ENCODE measurements at regions not wholly inside any gene's neighbourhood (a gene's known extent, or its start where the extent isn't known, plus 50 kb on each side); places are given as distances from the start of the nearest gene placed in this dataset.

DNA sequence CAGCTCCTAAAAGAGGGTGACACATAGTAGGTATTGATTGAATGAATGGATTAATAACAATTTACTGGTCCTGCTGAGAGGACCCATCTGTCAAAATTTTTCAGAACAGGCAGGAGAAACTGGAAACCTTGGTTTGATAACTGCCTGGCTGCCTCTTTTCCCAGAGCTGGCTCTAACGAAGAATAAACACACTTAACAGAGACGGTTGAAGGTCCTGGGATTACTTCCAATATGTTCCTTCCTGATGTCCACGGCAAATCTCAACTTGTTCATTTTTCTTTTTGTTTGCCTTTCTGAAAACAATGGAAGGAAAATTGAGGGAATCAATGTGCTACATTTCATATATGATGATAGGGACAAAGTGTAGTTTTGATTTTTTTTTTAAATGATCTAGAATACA, 76.5 kb upstream of the SYT13 start:
- Mint-ChIP-seq H3K4me3 (ENCODE audit: low read depth, unreplicated experiment) (no peak overlapping the region), H3K4me1 (ENCODE audit: low read depth, unreplicated experiment) (no peaks in the 10 kb centered on the region), H3K27ac (ENCODE audit: unreplicated experiment) (no peak overlapping the region), H3K27me3 (ENCODE audit: unreplicated experiment) (peaks cover 100% of the 10 kb centered on the region), H3K36me3 (ENCODE audit: insufficient read depth, unreplicated experiment) (no peaks in the 10 kb centered on the region), H3K9me3 (ENCODE audit: low read depth, unreplicated experiment) (no peaks in the 10 kb centered on the region)
- intact Hi-C loops (cut with micrococcal nuclease; ENCODE audit: unreplicated experiment) = no loop called here
- TF ChIP-seq, protein P1, sequence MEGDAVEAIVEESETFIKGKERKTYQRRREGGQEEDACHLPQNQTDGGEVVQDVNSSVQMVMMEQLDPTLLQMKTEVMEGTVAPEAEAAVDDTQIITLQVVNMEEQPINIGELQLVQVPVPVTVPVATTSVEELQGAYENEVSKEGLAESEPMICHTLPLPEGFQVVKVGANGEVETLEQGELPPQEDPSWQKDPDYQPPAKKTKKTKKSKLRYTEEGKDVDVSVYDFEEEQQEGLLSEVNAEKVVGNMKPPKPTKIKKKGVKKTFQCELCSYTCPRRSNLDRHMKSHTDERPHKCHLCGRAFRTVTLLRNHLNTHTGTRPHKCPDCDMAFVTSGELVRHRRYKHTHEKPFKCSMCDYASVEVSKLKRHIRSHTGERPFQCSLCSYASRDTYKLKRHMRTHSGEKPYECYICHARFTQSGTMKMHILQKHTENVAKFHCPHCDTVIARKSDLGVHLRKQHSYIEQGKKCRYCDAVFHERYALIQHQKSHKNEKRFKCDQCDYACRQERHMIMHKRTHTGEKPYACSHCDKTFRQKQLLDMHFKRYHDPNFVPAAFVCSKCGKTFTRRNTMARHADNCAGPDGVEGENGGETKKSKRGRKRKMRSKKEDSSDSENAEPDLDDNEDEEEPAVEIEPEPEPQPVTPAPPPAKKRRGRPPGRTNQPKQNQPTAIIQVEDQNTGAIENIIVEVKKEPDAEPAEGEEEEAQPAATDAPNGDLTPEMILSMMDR (IDR thresholded peaks at IDR 0.05; ENCODE audit: unreplicated experiment) = no peak
- no TSS peak for BruUV-seq (replicated peaks)
- no peak for DNase-seq
- CTCF ChIA-PET = no interaction called here

DNA sequence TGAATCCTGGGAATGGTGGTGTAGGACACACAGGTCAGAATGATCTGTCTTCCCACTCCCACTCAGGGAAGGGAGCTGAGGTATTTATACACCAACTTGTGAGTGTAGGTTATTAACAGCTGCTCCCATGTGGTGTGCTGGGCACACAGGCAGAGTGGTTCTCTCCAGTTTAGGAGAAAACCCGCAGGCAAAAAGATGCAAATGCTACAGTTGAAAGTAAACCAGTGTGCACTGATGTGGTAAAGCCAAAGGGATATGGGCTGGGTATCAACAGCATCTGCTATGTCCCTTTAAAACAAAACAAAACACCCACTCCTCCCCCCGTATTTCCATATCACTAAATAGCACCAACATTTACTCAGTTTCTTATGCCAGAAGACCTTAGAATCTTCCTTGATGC, 75.4 kb upstream of the SYT13 start:
- BruUV-seq (replicated peaks) = no TSS peak
- no peaks in the 10 kb centered on the region for H3K36me3 Mint-ChIP-seq (ENCODE audit: insufficient read depth, unreplicated experiment)
- peaks cover 100% of the 10 kb centered on the region for H3K27me3 Mint-ChIP-seq (ENCODE audit: unreplicated experiment)
- H3K4me3 Mint-ChIP-seq (ENCODE audit: low read depth, unreplicated experiment) = no peak overlapping the region
- CTCF ChIA-PET = no interaction called here
- TF ChIP-seq, protein P1 (IDR thresholded peaks at IDR 0.05; ENCODE audit: unreplicated experiment) = no peak
- H3K27ac Mint-ChIP-seq (ENCODE audit: unreplicated experiment) = no peak overlapping the region
- no peaks in the 10 kb centered on the region for H3K4me1 Mint-ChIP-seq (ENCODE audit: low read depth, unreplicated experiment)
- H3K9me3 Mint-ChIP-seq (ENCODE audit: low read depth, unreplicated experiment) = no peaks in the 10 kb centered on the region
- intact Hi-C loops (cut with micrococcal nuclease; ENCODE audit: unreplicated experiment) = no loop called here
- no peak for DNase-seq

DNA sequence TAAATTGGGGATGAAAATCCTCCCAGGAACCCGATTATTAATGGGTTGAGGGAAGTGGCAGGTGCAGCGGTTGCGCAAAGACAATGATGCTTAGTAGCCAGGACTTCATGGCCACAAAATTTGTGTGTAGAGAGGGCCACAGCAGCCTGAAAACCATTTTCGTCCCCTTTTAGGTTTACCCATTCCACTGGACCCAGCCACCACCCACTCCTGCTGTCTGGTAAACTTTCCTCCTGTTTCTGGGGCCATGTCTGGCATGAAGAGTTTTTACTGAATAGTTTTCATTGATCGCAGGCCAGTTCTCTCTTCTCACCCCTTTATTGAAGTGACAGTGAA, 69.5 kb upstream of the SYT13 start:
- intact Hi-C loops (cut with micrococcal nuclease; ENCODE audit: unreplicated experiment) = no loop called here
- Mint-ChIP-seq H3K27ac (ENCODE audit: unreplicated experiment) (no peak overlapping the region), H3K9me3 (ENCODE audit: low read depth, unreplicated experiment) (no peaks in the 10 kb centered on the region), H3K4me1 (ENCODE audit: low read depth, unreplicated experiment) (no peaks in the 10 kb centered on the region), H3K36me3 (ENCODE audit: insufficient read depth, unreplicated experiment) (no peaks in the 10 kb centered on the region), H3K4me3 (ENCODE audit: low read depth, unreplicated experiment) (peak overlapping the region; percentile 5), H3K27me3 (ENCODE audit: unreplicated experiment) (peaks cover 97% of the 10 kb centered on the region)
- DNase-seq = no peak
- no TSS peak for BruUV-seq (replicated peaks)
- CTCF ChIA-PET = no interaction called here
- TF ChIP-seq, protein P1 (IDR thresholded peaks at IDR 0.05; ENCODE audit: unreplicated experiment) = no peak

DNA sequence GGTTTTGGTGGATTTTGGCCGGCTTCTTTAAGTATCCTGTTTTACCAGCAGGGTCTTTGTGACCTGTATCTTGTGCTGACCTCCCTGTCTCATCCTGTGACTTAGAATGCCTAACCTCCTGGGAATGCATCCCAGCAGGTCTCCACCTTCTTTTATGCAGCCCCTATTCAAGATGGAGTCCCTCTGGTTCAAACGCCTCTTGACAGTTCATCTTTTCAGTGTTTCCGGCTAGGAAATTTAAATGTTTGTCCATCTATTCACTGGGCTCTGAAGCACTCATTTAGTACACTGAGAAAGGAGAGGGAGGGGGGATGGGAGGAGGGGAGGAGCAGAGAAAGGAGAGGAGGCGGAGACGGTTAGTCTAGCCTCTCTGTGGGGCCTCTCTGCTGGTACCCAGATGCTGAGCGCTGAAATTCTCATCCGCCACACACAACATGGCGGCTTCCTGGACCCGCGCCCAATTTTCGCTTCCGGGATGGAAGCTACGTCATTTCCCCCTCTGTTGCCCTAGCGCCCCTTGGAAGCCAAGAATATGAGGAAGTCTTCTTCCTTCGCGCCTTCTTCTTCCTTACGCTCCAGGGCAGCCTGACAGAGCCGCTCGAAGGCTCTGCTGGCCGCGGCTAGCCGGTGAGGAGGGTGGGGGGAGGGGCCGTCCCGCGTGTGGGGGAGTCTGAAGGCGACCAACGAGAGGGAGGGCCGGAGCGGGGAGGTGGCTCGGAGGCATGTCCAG, 69.0 kb upstream of the SYT13 start:
- intact Hi-C loops (cut with micrococcal nuclease; ENCODE audit: unreplicated experiment) = no loop called here
- CTCF ChIA-PET = no interaction called here
- no peak overlapping the region for H3K27ac Mint-ChIP-seq (ENCODE audit: unreplicated experiment)
- no peaks in the 10 kb centered on the region for H3K9me3 Mint-ChIP-seq (ENCODE audit: low read depth, unreplicated experiment)
- BruUV-seq (replicated peaks) = no TSS peak
- TF ChIP-seq, protein P1 (IDR thresholded peaks at IDR 0.05; ENCODE audit: unreplicated experiment) = no peak
- no peaks in the 10 kb centered on the region for H3K36me3 Mint-ChIP-seq (ENCODE audit: insufficient read depth, unreplicated experiment)
- H3K4me1 Mint-ChIP-seq (ENCODE audit: low read depth, unreplicated experiment) = no peaks in the 10 kb centered on the region
- peak overlapping the region; percentile 5 for H3K4me3 Mint-ChIP-seq (ENCODE audit: low read depth, unreplicated experiment)
- H3K27me3 Mint-ChIP-seq (ENCODE audit: unreplicated experiment) = peaks cover 97% of the 10 kb centered on the region
- DNase-seq = peak; percentile 38

Data from Calu3 (cell line).